ENCODE measurements at regions not wholly inside any gene's neighbourhood (a gene's known extent, or its start where the extent isn't known, plus 50 kb on each side); places are given as distances from the start of the nearest gene placed in this dataset.
"Not testable (repeated sequence)": the region's sequence is repeated elsewhere in the genome, so short reads cannot be mapped to it uniquely, and the experiment has no call there.

- DNase-seq, result no peak
These were observed 86.2 kb downstream of the PSAT1 start for GRCh38 chr9:78383130-78383529.

- DNase-seq, result no peak
These were observed 89.4 kb downstream of the PSAT1 start for GRCh38 chr9:78386348-78386747.

- no peak for DNase-seq
These were observed 89.8 kb downstream of the PSAT1 start for GRCh38 chr9:78386773-78387172.

GRCh38 chr9:78393340-78393739, 96.4 kb downstream of the PSAT1 start:
- no peak for DNase-seq

- DNase-seq, result no peak
These were observed 97.0 kb downstream of the PSAT1 start for GRCh38 chr9:78393932-78394331.

- no peak for DNase-seq
These were observed 99.2 kb downstream of the PSAT1 start for GRCh38 chr9:78396087-78396486.

- no peak for DNase-seq
These were observed 100.1 kb downstream of the PSAT1 start for GRCh38 chr9:78397045-78397444.

- DNase-seq, result no peak
These were observed 100.5 kb downstream of the PSAT1 start for GRCh38 chr9:78397454-78397853.

- DNase-seq, result no peak
These were observed 102.2 kb downstream of the PSAT1 start for GRCh38 chr9:78399153-78399552.

GRCh38 chr9:78400496-78400895, 103.6 kb downstream of the PSAT1 start:
- DNase-seq, result no peak

- DNase-seq, result no peak
These were observed 108.5 kb downstream of the PSAT1 start for GRCh38 chr9:78405461-78405860.

GRCh38 chr9:78406146-78406545, 109.2 kb downstream of the PSAT1 start:
- DNase-seq, result no peak

GRCh38 chr9:78406933-78407332, 110.0 kb downstream of the PSAT1 start:
- no peak for DNase-seq

- DNase-seq, result no peak
These were observed 110.8 kb downstream of the PSAT1 start for GRCh38 chr9:78407636-78408312.

- DNase-seq, result no peak
These were observed 111.5 kb downstream of the PSAT1 start for GRCh38 chr9:78408388-78408787.

- not testable (repeated sequence) for DNase-seq
These were observed 113.1 kb downstream of the PSAT1 start for GRCh38 chr9:78409928-78410510.

GRCh38 chr9:78422309-78422708, 125.4 kb downstream of the PSAT1 start:
- no peak for DNase-seq

GRCh38 chr9:78424299-78424698, 127.4 kb downstream of the PSAT1 start:
- DNase-seq, result no peak

- no peak for DNase-seq
These were observed 131.7 kb downstream of the PSAT1 start for GRCh38 chr9:78428640-78429039.

GRCh38 chr9:78430387-78430786, 133.5 kb downstream of the PSAT1 start:
- DNase-seq, result no peak

- not testable (repeated sequence) for DNase-seq
These were observed 134.1 kb downstream of the PSAT1 start for GRCh38 chr9:78431039-78431438.

GRCh38 chr9:78436873-78437272, 139.9 kb downstream of the PSAT1 start:
- DNase-seq, result no peak

GRCh38 chr9:78437296-78437695, 140.4 kb downstream of the PSAT1 start:
- DNase-seq, result no peak

- DNase-seq, result no peak
These were observed 140.9 kb downstream of the PSAT1 start for GRCh38 chr9:78437806-78438205.

GRCh38 chr9:78438211-78438610, 141.3 kb downstream of the PSAT1 start:
- no peak for DNase-seq
